ENCODE measurements at regions not wholly inside any gene's neighbourhood (a gene's known extent, or its start where the extent isn't known, plus 50 kb on each side); places are given as distances from the start of the nearest gene placed in this dataset.
"Not testable (repeated sequence)": the region's sequence is repeated elsewhere in the genome, so short reads cannot be mapped to it uniquely, and the experiment has no call there.

- TF ChIP-seq CTCF (IDR thresholded peaks at IDR 0.05 in 8 of 11, conservative IDR thresholded peaks at IDR 0.05 in 3 of 11); POLR2A (IDR thresholded peaks at IDR 0.05): not testable (repeated sequence)
These were observed 73.3 kb upstream of the ZSWIM2 start for GRCh38 chr2:186922316-186922715.

Data from spleen (tissue), 7 donors.